Occipital lobe (tissue), 1 donor: ENCODE measurements at regions not wholly inside any gene's neighbourhood (a gene's known extent, or its start where the extent isn't known, plus 50 kb on each side); places are given as distances from the start of the nearest gene placed in this dataset.
A peak's percentile ranks its signal among the peaks of the same experiment; 100 is the strongest.

Source experiments
- DNase-seq: peaks from one replicate; lab custom pipeline; 2025; lab: John Stamatoyannopoulos, UW

DNA sequence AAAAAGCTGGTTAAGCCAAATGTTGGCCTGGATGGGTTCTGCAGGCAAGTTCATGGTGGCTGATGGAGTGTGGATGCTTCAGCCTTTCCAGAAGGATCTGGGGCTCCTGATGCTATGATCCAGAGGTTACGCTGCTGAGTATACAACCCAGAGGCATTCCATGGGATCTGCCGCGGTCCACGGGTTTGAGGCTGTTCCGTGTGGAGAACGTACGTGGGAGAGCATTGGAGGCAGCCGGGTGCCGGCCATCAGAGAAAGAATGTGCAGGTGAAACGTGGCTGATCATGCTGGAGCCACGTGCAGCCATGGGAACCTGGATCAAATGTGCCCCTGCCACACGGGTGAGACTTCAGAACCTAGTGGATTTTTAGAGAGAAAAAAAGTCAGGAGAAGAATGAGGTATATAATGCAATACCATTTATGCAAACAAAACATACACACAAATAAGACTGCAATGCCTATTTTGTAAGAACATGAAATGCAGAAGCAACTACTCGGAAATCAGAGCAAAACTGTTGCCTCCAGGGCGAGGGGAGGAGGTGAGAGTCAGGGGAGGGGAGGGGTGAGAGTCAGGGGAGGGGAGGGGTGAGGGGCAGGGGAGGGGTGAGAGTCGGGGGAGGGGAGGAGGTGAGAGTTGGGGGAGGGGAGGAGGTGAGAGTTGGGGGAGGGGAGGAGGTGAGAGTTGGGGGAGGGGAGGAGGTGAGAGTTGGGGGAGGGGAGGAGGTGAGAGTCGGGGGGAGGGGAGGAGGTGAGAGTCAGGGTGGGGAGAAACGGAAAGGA lies 116.5 kb upstream of the C1orf174 start:
- no peak for DNase-seq

DNA sequence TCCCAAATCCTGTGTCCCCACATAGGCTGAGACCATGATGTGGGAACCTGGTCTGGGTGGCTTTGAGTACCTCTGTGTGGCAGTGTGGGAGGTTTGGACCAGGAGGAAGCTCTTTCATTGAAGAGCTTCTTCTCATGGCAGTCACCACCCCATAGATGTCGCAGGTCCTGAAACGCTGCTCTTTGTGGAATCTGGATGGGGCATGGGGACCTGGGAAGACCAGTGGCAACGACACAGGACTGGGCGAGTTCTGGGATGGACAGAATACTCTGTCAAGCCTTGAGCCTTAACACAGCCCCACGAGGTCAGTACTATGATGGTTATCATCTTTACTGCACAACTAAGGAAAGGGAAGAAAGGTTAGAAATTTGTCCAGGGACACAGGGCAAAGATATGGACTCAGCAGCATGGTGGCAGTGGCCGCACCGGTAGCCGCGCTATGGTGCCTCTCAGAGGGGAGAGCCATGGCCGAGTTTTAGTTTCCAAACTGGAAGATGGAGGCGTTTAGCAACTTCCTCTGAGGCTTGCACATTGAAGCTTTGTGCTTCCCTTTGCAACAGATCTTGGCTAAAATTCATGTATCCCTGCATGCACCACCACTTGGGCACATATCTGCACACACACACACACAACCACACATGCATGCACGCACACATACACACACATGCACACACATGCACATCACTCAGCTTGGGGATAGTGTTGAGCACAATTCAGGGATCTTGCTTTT lies 117.7 kb upstream of the C1orf174 start:
- DNase-seq: no peak

DNA sequence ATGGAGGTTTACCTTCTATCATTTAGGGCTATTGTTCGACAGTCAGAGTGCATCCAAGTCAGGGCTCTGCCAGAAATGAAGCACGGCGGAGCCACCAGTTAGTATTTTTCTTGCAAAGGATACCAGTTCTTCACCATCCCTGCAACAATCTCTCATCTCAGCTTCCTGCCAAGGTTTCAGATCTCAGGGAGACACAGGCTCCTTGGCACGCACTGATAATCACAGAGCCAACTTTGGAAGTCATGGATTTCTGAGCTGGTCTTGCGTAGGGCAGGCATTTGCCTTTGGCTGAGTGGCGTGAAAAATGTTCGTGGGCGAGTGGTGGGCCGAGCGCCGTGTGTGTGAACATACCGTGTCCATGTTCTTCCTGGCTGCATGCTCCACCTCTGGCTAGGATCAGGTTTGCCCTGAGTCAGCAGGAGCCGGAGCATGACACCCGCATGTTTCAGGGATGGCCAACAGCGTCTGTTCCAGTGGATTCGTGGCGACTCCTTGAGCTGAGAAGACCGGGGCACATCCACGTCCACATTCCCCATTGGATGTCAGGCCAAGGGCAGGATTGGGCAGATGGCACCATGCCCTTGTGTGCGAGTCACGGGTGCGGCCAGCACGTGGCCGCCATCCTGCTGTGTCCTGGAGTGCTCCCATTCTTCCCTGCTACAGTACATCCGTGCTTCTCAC lies 118.5 kb upstream of the C1orf174 start:
- DNase-seq: peak; percentile 29

DNA sequence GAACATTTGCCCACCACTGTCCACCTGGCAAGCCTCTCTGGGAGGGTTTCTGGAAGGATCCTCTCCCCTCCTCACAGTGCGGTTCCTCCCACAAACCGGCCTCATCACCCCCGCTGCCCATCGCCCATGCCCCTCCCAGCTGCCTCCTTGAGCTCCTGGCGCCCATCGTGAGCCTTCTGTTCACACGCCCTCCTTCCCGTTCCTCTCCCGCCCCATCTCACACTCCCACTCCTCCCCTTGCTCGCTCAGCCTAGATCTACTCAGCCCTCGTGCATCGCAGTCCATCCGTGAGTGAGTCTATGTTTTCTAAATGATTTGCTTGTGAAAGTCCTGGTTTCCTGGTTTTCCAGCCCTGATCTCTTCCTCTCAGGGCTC lies 119.1 kb upstream of the C1orf174 start:
- no peak for DNase-seq

DNA sequence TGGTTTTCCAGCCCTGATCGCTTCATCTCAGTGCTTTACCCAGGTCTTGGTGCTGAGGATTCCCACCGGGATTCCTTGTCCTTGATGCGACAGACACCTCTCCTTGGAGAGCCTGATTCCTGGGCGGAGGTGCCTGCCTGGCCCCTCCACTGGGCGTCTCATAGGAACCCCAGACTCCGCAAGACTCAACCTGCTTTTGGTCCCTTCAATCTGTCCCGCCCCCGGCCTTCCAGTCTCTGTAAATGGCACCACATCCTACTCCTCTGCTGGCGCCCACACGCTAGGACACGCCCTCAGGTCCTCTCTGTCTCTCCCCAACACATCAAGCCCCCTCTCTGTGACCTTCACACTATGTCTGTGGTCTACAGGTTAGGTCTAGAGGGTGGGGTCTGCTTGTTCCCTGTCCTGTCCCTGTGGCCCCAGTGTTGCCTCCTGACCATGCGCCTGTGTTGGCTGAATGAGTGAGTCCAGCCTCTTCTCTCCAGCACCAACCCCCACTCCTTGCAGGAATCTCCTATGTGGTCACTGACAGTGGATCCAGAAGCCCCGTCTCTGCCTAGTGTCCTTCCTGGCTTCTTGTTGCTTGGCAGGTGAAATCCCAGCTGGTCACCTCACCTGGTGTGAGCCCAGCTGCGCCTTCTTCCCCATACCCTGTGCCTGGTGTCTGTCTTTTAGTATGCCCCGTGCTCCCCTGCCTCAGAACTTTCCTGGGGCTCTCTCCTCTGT lies 119.7 kb upstream of the C1orf174 start:
- no peak for DNase-seq

DNA sequence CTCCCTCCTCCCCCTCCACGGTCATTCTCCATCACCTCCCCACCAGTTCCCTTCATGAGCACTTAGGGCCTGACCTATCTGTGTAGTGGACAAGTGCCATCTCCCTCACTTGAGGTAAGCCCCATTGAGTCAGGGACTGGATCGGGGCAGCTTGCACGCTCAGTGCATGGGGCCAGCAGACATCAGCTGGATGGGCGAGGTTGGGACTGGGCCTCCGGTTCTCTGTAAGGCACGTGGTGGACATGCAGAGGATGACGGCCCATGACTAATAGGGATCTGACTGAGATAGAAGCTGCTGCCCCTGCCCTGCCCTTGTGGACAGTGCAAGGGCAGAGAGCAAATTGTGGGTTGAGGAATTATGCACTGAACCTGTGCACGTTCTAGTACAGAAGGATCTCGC lies 120.4 kb upstream of the C1orf174 start:
- DNase-seq: no peak

DNA sequence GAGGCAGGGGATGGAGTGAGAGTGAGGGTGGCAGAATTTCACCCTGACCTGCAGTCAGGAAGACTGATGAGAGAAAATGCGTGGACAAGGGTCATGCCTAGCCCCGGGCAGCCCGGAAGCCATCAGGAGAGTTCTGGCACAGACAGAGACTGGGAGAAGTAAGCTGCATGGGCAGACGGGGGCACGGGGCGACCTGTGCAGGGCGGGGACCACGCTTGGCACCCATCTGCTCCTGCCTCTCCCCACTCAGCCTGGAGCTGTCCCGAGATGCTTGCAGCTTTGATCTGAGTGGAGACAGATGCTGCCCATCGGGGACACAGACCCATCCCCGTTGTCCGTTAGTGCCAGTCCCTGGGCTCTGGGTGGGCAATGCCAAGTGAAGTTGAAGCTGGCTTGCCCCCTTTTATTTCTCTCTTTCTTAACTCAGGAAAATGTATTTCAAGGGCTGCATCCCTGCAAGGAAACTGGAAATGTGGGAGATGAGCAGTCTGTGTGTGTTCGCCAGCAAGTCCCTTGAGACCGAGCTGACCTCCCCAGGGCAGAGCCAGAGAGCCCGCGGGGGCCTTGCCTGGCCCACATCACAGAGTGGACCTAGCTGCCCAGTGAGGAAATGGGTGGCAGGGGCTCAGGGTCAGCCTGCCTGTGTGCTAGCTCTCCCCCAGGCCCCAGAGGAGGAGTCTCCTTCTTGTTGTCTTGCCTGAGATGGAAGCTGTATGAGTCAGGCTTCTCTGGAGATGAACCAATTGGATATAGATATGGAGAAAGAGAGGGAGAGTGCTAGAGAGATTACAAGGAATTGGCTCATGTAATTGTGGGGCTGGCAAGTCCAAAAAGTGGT lies 121.3 kb upstream of the C1orf174 start:
- DNase-seq: no peak

DNA sequence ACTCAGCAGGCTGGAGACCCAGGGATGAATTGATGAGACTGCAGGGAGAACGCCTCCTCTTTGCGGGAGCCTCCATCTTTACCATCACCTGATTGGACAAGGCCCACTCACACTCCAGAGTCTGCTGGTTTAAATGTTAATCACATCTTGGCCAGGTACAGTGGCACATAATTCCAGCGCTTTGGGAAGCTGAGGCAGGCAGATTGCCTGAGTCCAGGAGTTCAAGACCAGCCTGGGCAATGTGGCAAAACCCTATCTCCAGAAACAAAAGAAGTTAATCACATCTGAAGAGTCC lies 121.8 kb upstream of the C1orf174 start:
- no peak for DNase-seq

DNA sequence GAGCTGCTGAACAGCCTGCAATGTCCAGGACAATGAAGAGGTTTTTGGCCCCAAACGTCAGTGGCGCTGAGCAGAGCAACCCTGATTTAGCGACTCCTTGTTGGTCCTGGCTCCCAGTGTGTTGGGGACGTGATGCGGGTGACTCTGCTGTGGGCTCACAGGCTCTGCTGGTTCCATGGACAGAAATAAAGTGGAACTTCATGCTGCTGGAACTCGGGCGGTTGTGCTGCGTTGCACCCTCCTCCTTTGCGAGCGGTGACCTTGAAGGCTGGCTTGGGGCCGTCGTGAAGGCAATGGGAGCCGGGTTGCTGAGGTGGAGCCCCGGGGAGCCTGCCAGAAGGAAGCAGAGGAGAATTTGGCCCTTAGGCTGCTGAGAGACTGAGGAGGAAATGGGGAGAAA lies 122.6 kb upstream of the C1orf174 start:
- no peak for DNase-seq

DNA sequence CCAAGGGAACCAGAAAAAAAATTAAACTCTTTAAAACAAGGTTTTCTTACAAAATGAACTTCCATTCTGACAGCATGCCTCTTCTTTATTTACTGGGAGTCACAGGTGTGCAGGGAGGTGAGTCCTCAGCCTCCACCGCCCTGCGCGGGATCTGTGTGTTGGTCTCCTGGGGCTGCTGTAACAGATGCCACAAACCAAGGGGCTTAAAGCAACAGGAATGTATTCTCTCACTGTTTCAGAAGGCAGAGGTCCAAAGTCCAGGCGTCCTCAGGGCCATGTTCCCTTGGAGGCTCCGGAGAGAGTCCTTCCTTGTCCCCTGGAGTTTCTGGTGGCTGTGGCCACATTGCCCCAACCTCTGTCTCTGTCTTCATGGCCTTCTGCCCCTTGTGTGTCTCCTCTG lies 123.6 kb upstream of the C1orf174 start:
- DNase-seq: no peak

DNA sequence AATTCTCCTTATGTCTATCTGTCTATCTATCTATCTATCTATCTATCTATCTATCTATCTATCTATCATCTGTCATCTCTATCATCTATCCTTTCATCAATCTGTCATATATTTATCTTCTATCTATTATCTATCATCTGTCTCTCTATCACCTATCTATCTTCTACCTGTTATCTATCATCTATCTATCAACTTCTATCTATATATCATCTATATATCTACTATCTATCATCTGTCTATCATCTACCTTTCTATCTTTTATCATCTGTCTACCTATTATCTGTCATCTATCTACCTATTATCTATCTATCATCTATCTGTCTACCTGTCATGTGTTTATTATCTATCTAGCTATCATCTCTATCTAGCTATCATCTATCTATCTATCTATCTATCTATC lies 124.7 kb upstream of the C1orf174 start:
- no peak for DNase-seq

DNA sequence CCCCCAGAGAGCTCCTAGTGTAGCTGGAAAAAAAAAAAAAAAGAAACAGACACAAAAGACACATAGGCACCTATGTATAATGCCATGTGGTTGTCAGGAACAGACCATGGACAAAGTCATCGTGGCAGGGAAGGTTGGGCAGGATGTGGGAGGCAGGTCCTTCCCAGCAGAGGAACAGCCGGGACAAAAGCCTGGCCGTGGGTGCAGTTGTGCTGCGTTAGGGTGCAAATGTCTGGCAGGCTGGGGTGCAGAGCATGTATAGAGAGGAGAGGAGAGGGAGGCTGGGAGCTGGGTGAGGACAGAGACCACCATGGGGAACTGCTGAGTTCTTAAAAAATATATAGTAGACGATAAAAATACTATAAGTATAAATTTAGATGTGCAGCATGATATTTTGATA lies 125.7 kb upstream of the C1orf174 start:
- no peak for DNase-seq

DNA sequence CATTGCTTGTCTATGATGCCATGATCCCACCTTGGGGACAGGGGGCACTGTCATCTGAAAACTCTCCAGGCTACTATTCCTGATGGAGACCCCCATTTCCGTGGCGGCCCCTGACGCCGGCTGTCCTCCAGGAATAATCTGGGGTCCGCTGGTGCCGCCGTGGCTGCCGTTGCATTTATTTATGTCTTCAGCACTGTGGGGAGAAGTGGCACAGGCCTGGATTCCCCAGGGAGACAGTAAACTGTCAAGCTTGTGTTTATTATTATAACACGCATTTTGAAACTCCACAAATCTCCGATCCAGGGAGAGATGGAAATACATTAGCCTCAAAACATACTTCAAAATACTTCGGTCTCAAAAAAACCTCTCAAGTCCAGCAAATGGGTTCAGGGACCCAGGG lies 126.9 kb upstream of the C1orf174 start:
- no peak for DNase-seq

DNA sequence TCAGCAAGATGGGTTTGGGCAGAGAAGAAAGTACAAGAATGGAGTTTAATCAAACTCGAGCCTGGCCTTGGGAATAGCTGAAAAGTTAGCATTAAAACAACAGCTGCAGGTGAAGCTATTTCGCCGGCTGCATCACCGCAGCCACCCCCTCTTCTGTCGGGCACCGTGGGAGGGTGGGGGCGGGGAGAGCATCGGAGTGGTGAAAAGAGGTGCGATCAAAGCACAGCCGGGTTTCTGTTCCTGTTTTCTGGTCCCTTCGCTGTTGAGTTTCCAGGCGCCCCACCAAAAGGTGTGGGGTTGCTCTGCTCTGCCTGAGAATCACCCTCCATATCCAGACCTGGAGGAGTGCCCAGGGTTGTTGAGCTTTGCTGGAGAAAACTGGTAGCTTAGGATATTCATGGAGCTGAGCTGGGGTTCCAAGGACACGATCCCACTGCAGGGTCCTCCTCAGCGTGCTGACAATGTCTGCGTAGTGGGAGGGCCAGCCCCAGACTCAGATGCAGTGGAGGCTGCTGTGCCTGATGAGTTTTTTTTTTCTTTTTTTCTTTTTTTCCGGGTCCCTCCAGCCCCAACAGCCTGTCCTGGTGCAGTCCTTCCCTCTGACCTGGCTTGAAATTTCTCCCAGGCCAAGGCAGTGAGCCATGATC lies 127.5 kb upstream of the C1orf174 start:
- DNase-seq: no peak

DNA sequence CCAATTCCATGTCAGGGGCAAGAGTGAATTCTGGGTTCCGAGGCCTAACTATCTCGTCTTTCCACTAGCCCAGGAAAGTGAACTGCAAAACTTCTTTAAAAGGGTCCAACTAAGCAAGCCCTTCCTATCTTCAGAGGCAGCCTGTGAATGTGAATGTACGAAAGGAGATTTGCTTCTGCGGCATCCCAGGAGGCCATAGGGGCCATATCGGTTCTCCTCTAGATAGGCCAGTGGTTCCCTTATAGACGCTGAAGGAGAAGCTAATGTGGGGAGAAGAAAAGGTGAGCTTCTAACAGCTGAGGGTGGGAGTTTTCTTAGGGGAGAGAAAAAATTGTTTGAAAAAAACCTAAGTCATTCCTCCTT lies 128.0 kb upstream of the C1orf174 start:
- DNase-seq: no peak

DNA sequence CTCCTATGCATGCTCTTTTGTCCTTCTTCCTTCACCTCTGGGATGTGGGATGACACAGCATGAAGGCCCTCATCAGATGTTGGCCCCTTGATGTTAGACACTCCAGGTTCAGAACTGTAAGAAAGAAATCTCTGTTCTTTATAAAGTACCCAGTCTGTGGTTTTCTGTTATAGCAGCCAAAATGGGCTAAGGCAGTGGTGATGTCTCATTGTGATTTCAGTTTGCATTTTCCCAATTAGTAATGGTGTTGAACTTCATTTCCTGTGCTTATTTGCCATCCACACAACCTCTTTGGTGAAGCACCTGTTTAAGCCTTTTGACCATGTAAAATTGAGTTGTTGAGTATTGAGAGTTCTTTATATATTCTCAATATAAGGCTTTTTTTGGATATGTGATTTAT lies 129.3 kb upstream of the C1orf174 start:
- no peak for DNase-seq

DNA sequence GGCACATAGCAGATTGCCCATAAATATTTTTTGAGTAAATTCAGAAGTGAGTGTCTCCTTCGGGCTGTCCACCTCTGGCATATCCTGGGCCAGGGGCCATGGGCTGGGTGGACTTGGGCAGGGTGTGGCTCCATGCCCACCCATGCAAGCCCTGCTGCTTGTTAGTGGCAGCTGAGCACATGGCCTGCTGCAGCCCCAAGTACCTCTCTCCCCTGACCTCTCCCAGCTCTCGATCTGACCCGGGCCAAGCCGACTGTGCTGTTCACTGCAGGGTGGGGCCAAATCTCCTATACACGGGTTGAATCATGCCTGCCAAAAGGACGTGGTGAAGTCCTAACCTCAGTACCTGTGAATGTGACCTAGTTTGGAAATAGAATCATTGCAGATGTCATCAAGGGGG lies 132.5 kb upstream of the C1orf174 start:
- DNase-seq: no peak

DNA sequence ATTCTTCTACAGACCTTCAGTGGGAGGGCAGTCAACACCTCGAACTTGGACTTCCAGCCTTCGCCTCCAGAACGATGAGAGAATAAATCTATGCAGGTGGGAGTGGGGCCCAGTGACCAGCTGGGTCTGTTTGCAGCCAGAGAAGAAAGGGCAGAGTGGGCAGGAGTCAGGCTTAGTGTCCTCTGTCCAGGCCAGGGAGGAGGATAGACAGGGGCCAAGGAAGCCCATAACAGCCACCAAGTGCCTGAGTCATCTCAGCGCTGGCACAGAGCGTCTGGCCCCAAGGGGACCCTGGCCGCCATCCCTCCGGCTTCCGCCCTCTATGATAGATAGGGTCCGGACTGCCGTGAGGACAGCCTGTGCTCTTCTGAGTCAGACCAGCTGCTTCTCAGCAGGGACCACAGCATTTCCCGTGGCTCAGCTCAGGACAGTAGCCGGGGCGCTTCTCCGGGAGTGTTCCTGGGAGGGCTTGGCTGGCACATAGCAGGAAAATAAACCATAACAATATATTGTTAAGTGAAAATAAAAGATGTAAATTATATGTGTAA lies 133.1 kb upstream of the C1orf174 start:
- DNase-seq: no peak

DNA sequence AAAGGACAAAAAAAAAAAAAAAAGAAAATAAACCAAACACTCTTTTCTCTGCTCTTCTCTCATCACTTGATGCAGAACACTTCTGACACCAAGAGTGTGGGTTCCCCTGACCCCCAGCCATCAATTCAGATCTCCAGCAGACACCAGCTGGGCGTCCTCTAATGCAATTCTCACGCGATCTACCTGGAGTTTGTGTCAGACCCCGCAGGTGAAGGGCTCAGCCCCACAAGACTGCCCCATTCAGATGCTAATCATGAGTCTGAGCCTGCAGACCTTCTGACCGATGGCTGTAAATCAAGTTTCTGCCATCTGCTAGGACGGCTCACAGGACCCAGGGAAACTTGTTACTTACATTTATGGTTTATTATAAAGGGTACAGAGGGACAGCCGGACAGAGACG lies 133.6 kb upstream of the C1orf174 start:
- DNase-seq: no peak

DNA sequence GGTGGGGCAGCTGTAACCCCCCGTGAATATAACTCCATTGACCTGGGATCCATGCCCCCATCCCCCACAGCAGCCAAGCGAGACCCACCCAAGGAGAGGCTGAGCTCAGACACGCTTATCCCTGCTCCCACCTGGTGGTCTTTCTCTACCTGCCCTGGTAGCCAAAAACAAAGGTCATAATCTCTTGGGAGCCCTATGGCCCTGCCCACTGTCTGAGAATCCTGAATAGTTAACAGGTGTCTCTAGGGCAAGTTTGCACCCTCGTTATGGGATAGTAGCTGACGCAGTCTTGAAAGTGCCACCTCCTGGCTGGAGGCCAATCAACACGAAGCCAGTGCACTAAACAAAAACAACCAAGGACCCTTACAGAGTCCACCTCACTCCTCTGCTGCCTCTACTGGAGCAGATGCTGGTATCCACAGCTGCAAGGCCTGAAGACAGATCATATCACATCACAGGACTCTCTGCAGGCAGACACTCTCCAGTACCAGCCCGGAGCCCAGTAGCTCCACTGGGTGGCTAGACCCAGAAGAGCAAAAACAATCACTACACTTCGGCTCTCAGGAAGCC lies 134.3 kb upstream of the C1orf174 start:
- DNase-seq: no peak
